Liver (tissue), 8 donors: ENCODE measurements at regions not wholly inside any gene's neighbourhood (a gene's known extent, or its start where the extent isn't known, plus 50 kb on each side); places are given as distances from the start of the nearest gene placed in this dataset.

ENCODE experiments used
- DNase-seq: peaks from one replicate; pipeline ENCODE4 v3.0.0-alpha.2; 2017; ENCODE audit warnings: low spot score
- H3K27ac ChIP-seq, 2 donors: one replicate each; pipeline ENCODE4 v1.7.0; 2013; ENCODE audit warnings: inconsistent platforms in 2 of 2, low read length in 2 of 2, control low read depth in 1 of 2, low read depth in 1 of 2, mild to moderate bottlenecking in 1 of 2
- H3K27me3 ChIP-seq, 4 donors: one replicate each; pipeline versions ENCODE4 v1.6.1 to v1.7.0; 2013; ENCODE audit warnings: low read length in 3 of 4, inconsistent platforms in 1 of 4, mild to moderate bottlenecking in 1 of 4, moderate library complexity in 1 of 4; ENCODE audit not compliant: control insufficient read depth in 4 of 4, insufficient read depth in 4 of 4
- H3K36me3 ChIP-seq, 4 donors: one replicate each; pipeline versions ENCODE4 v1.6.1 to v1.7.0; 2013; ENCODE audit warnings: low read length in 3 of 4, mild to moderate bottlenecking in 3 of 4, low read depth in 1 of 4, moderate library complexity in 1 of 4; ENCODE audit not compliant: control insufficient read depth in 4 of 4, insufficient read depth in 3 of 4
- H3K4me1 ChIP-seq, 4 donors: one replicate each; pipeline versions ENCODE4 v1.6.1 to v1.7.0; 2013; ENCODE audit warnings: low read length in 3 of 4, mild to moderate bottlenecking in 3 of 4, moderate library complexity in 1 of 4; ENCODE audit not compliant: control insufficient read depth in 4 of 4, insufficient read depth in 4 of 4
- H3K4me3 ChIP-seq, 3 donors: one replicate each; pipeline versions ENCODE4 v1.6.1 to v1.7.0; 2013; ENCODE audit warnings: low read length in 3 of 3, control low read depth in 1 of 3, low read depth in 1 of 3, mild to moderate bottlenecking in 1 of 3
- H3K9ac ChIP-seq, 2 donors: one replicate each; pipeline ENCODE4 v1.7.0; 2013; ENCODE audit warnings: low read length in 2 of 2, mild to moderate bottlenecking in 2 of 2, moderate library complexity in 2 of 2, control low read depth in 1 of 2, low read depth in 1 of 2
- H3K9me3 ChIP-seq, 4 donors: one replicate each; pipeline versions ENCODE4 v1.6.1 to v1.7.0; 2013; ENCODE audit warnings: low read length in 3 of 4; ENCODE audit not compliant: control insufficient read depth in 4 of 4
- EGR1 ChIP-seq, 2 donors: IDR thresholded peaks; 2 replicates each; pipeline ENCODE4 v1.6.1; 2016 to 2018; ENCODE audit warnings: antibody characterized with exemption in 2 of 2, low read depth in 2 of 2
- FOXA1 ChIP-seq: IDR thresholded peaks from 2 replicates; pipeline ENCODE4 v1.6.1; 2016; ENCODE audit warnings: antibody characterized with exemption
- FOXA2 ChIP-seq: IDR thresholded peaks from 2 replicates; pipeline ENCODE4 v1.6.1; 2016; ENCODE audit warnings: antibody characterized with exemption
- GABPA ChIP-seq, 2 donors: IDR thresholded peaks in 1 of 2; conservative IDR thresholded peaks in 1 of 2; 2 replicates each; pipeline ENCODE4 v1.6.1; 2016; ENCODE audit warnings: antibody characterized with exemption in 2 of 2, mild to moderate bottlenecking in 1 of 2, moderate library complexity in 1 of 2
- HNF4A ChIP-seq, 2 donors: conservative IDR thresholded peaks; 2 replicates each; pipeline ENCODE4 v1.6.1; 2016; ENCODE audit warnings: antibody characterized with exemption in 2 of 2, mild to moderate bottlenecking in 2 of 2
- HNF4G ChIP-seq: IDR thresholded peaks from 2 replicates; pipeline ENCODE4 v1.6.1; 2016; ENCODE audit warnings: antibody characterized with exemption
- JUND ChIP-seq, 2 donors: IDR thresholded peaks; 2 replicates each; pipeline ENCODE4 v1.6.1; 2016; ENCODE audit warnings: antibody characterized with exemption in 2 of 2
- NR2F2 ChIP-seq: IDR thresholded peaks from 2 replicates; pipeline ENCODE4 v1.6.1; 2016; ENCODE audit warnings: antibody characterized with exemption
- RXRA ChIP-seq, 2 donors: IDR thresholded peaks; 2 replicates each; pipeline ENCODE4 v1.6.1; 2017 to 2018; ENCODE audit warnings: antibody characterized with exemption in 2 of 2, mild to moderate bottlenecking in 1 of 2
- SP1 ChIP-seq: IDR thresholded peaks from 2 replicates; pipeline ENCODE4 v1.6.1; 2018; ENCODE audit warnings: antibody characterized with exemption, mild to moderate bottlenecking
- TAF1 ChIP-seq: conservative IDR thresholded peaks from 2 replicates; pipeline ENCODE4 v1.6.1; 2016; ENCODE audit warnings: antibody characterized with exemption, mild to moderate bottlenecking
- YY1 ChIP-seq: IDR thresholded peaks from 2 replicates; pipeline ENCODE4 v1.6.1; 2016; ENCODE audit warnings: antibody characterized with exemption, mild to moderate bottlenecking
- whole genome bisulfite sequencing: extraction: QIAGEN DNeasy Blood & Tissue Kit; methylation state at CpG from one replicate; pipeline ENCODE4 v1.1.7; 2013; 5-methylcytosine and 5-hydroxymethylcytosine counted together
- TF ChIP-seq, protein P1 (sequence below): IDR thresholded peaks from 2 replicates; pipeline ENCODE4 v1.6.1; 2016; ENCODE audit warnings: antibody characterized with exemption
- TF ChIP-seq, protein P2 (sequence below): fragments of 150-350 bp; IDR thresholded peaks from 2 replicates; pipeline ENCODE4 v1.5.1; 2017; ENCODE audit warnings: improper control_type of control experiment, low read depth, low read length; ENCODE audit not compliant: missing input control
- TF ChIP-seq, protein P3 (sequence below): IDR thresholded peaks from 2 replicates; pipeline ENCODE4 v1.6.1; 2016; ENCODE audit warnings: antibody characterized with exemption, mild to moderate bottlenecking
- TF ChIP-seq, protein P4 (sequence below): IDR thresholded peaks from 2 replicates; pipeline ENCODE4 v1.6.1; 2016; ENCODE audit warnings: antibody characterized with exemption
- donor health status: healthy.
- donor health status: healthy.
- donor health status: healthy.
- donor health status: healthy.
- donor health status: healthy.

DNA sequence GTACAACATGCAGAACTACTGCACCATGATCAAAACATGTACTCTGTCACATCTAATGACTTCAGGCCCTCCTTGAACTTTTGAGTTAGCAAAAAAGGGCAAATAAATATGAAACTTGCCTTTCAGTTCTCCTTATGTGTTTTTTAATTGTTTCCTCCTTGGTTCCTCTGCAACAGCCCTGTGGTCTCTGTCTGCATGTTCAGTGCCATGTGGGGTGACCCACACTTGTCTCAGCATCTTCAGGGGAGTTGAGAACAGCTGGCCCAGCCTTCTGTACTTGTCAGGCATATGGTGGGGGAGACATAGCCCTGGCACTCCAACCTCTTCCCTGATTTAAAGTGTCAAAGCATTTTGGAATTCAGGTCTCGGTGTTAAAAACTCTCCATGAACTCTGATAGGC, 188.0 kb upstream of the PGRMC2 start:
- Histone ChIP-seq H3K4me3 (no peak overlapping the region), H3K9me3 (no peaks in the 10 kb centered on the region), H3K4me1 (no peaks in the 10 kb centered on the region), H3K36me3 (no peaks in the 10 kb centered on the region), H3K9ac (no peak overlapping the region), H3K27ac (no peak overlapping the region), H3K27me3 (no peaks in the 10 kb centered on the region)
- DNase-seq: no peak
- 95% methylated on average over 1 of the region's 1 CpG for WGBS
- TF ChIP-seq RXRA (IDR thresholded peaks at IDR 0.05): no peak

DNA sequence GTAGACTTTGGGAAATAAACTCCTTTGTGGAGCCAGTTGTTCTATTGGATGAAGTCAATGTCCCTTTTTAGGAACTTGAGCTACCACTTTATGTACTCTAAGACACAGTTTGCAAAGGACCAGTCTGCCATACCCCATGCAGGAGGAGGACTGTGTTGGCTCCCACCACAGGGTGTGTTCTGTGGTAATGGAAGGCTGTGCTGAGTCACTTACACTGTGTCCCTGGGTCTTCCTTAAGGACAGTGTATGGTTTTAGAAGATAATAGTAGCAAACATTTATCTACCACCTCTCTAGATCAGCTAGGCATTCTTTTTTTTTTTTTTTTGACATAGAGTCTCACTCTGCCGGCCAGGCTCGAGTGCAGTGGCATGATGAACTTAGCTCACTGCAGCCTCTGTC, 184.0 kb upstream of the PGRMC2 start:
- no peak overlapping the region for H3K27ac ChIP-seq
- peaks cover 0 to 2% (median 0%) of the 10 kb centered on the region in 4 donors for H3K36me3 ChIP-seq
- H3K9ac ChIP-seq: no peak overlapping the region
- no peaks in the 10 kb centered on the region for H3K9me3 ChIP-seq
- H3K27me3 ChIP-seq: no peaks in the 10 kb centered on the region
- peak; percentile 41 for DNase-seq
- no peaks in the 10 kb centered on the region for H3K4me1 ChIP-seq
- WGBS: 99% methylated on average over 2 of the region's 2 CpGs
- TF ChIP-seq GABPA (IDR thresholded peaks at IDR 0.05 in 1 of 2, conservative IDR thresholded peaks at IDR 0.05 in 1 of 2): no peak
- TF ChIP-seq SP1: no peak
- TF ChIP-seq HNF4A (conservative IDR thresholded peaks at IDR 0.05): no peak
- TF ChIP-seq, protein P1, sequence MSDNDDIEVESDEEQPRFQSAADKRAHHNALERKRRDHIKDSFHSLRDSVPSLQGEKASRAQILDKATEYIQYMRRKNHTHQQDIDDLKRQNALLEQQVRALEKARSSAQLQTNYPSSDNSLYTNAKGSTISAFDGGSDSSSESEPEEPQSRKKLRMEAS: no peak
- no peak for TF ChIP-seq FOXA2
- no peak for TF ChIP-seq YY1
- TF ChIP-seq, protein P2, sequence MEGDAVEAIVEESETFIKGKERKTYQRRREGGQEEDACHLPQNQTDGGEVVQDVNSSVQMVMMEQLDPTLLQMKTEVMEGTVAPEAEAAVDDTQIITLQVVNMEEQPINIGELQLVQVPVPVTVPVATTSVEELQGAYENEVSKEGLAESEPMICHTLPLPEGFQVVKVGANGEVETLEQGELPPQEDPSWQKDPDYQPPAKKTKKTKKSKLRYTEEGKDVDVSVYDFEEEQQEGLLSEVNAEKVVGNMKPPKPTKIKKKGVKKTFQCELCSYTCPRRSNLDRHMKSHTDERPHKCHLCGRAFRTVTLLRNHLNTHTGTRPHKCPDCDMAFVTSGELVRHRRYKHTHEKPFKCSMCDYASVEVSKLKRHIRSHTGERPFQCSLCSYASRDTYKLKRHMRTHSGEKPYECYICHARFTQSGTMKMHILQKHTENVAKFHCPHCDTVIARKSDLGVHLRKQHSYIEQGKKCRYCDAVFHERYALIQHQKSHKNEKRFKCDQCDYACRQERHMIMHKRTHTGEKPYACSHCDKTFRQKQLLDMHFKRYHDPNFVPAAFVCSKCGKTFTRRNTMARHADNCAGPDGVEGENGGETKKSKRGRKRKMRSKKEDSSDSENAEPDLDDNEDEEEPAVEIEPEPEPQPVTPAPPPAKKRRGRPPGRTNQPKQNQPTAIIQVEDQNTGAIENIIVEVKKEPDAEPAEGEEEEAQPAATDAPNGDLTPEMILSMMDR: no peak
- no peak for TF ChIP-seq NR2F2
- no peak for TF ChIP-seq FOXA1
- no peak for TF ChIP-seq HNF4G
- no peak for TF ChIP-seq JUND (IDR thresholded peaks at IDR 0.05)
- TF ChIP-seq, protein P3, sequence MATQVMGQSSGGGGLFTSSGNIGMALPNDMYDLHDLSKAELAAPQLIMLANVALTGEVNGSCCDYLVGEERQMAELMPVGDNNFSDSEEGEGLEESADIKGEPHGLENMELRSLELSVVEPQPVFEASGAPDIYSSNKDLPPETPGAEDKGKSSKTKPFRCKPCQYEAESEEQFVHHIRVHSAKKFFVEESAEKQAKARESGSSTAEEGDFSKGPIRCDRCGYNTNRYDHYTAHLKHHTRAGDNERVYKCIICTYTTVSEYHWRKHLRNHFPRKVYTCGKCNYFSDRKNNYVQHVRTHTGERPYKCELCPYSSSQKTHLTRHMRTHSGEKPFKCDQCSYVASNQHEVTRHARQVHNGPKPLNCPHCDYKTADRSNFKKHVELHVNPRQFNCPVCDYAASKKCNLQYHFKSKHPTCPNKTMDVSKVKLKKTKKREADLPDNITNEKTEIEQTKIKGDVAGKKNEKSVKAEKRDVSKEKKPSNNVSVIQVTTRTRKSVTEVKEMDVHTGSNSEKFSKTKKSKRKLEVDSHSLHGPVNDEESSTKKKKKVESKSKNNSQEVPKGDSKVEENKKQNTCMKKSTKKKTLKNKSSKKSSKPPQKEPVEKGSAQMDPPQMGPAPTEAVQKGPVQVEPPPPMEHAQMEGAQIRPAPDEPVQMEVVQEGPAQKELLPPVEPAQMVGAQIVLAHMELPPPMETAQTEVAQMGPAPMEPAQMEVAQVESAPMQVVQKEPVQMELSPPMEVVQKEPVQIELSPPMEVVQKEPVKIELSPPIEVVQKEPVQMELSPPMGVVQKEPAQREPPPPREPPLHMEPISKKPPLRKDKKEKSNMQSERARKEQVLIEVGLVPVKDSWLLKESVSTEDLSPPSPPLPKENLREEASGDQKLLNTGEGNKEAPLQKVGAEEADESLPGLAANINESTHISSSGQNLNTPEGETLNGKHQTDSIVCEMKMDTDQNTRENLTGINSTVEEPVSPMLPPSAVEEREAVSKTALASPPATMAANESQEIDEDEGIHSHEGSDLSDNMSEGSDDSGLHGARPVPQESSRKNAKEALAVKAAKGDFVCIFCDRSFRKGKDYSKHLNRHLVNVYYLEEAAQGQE: no peak
- TF ChIP-seq, protein P4, sequence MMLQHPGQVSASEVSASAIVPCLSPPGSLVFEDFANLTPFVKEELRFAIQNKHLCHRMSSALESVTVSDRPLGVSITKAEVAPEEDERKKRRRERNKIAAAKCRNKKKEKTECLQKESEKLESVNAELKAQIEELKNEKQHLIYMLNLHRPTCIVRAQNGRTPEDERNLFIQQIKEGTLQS: no peak
- no peak for TF ChIP-seq TAF1
- TF ChIP-seq RXRA (IDR thresholded peaks at IDR 0.05): no peak
- no peak for TF ChIP-seq EGR1 (IDR thresholded peaks at IDR 0.05; ENCODE audit: low read depth in 2 of 2)
- no peak overlapping the region for H3K4me3 ChIP-seq
